Brain pericyte (primary cell): ENCODE measurements at regions not wholly inside any gene's neighbourhood (a gene's known extent, or its start where the extent isn't known, plus 50 kb on each side); places are given as distances from the start of the nearest gene placed in this dataset.
A peak's percentile ranks its signal among the peaks of the same experiment; 100 is the strongest.

ENCODE experiments used
- DNase-seq: peaks from one replicate; pipeline ENCODE4 v3.0.0-alpha.2; 2012; ENCODE audit warnings: low read depth, low spot score

- no peak for DNase-seq
These were observed 126.7 kb upstream of the NEDD9 start for GRCh38 chr6:11358904-11359830.

- DNase-seq, result no peak
These were observed 124.8 kb upstream of the NEDD9 start for GRCh38 chr6:11357285-11357684.

- no peak for DNase-seq
These were observed 124.1 kb upstream of the NEDD9 start for GRCh38 chr6:11356404-11357155.

- peak; percentile 47 for DNase-seq
These were observed 121.5 kb upstream of the NEDD9 start for GRCh38 chr6:11353921-11354389.

GRCh38 chr6:11350294-11350693 lies 117.8 kb upstream of the NEDD9 start:
- DNase-seq, result no peak

- no peak for DNase-seq
These were observed 117.4 kb upstream of the NEDD9 start for GRCh38 chr6:11349880-11350279.

- no peak for DNase-seq
These were observed 114.0 kb upstream of the NEDD9 start for GRCh38 chr6:11346516-11346915.

GRCh38 chr6:11345536-11345935 lies 113.1 kb upstream of the NEDD9 start:
- no peak for DNase-seq

DNA sequence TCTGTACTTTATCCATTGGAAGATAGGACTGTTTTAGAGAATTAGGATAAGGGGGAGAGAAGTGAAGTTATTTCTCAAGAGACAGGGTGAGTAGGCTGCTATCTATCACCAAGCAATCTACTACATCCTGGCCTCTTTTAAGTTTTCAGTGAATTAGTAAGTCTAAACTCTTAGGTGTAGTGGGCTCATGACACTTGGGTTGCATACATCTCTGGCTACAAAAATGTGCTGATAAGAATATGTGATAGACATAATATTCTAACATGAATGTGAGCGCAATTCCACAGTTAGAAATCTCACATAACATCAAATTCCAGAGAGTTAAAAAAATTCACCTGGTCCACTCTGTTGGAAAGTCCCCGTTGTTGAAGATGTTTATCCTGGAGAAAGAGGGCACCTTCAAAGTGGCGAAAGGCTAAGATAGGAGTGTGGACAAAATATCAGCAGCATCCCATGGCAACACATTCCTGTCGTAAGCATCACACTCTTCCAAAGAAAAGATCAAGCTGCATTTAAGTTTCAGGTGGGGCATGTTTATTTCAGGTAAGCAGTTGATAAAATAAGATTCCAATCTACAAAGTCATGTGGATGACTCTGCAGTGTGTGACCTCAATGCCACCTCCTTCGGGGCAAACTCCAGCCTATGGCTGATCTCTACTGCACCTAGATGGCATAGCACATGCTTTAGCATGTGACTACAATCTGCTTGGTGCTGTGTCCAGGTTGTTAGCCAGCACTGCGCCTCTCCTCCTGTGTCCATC lies 111.7 kb upstream of the NEDD9 start:
- DNase-seq, result no peak

GRCh38 chr6:11341867-11342266 lies 109.4 kb upstream of the NEDD9 start:
- DNase-seq, result no peak

- DNase-seq, result no peak
These were observed 108.8 kb upstream of the NEDD9 start for GRCh38 chr6:11341303-11341702.

GRCh38 chr6:11339380-11339779 lies 106.9 kb upstream of the NEDD9 start:
- DNase-seq, result no peak

DNA sequence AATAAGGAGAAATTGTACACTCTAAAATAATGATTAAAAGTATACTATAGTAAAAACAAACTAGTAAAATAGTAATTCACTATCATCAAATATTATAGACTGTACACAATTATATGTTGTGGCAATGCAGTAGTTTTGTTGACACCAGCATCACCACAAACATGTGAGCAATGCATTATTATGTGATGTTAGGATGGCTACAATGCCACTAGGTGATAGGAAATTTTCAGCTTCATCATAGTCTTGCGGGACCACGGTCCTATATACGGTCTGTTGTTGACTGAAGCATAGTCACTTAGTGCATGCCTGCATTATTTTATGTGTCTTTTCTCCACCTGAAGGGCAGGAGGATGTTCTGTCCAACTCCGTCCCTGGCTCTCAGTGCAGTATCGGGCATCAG lies 104.8 kb upstream of the NEDD9 start:
- no peak for DNase-seq

DNA sequence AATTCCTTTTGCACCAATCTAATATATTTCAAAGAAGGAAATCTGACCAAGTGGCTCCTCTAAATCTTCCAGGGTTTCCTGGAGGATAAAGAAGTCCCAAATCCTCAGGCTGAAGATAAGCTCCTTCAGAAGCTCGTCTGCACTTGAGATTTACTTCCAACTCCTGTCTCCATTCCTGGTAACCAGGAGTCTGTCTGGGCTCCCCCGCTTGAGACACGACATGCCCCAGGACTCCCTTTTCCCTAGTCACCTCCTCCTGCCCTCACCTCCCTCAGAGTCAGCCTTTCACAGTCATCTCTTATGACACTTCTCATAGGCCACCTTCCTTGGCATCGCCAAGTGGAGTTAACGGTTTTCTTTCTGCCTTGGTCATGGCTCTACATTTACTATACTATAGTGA lies 103.4 kb upstream of the NEDD9 start:
- no peak for DNase-seq

DNA sequence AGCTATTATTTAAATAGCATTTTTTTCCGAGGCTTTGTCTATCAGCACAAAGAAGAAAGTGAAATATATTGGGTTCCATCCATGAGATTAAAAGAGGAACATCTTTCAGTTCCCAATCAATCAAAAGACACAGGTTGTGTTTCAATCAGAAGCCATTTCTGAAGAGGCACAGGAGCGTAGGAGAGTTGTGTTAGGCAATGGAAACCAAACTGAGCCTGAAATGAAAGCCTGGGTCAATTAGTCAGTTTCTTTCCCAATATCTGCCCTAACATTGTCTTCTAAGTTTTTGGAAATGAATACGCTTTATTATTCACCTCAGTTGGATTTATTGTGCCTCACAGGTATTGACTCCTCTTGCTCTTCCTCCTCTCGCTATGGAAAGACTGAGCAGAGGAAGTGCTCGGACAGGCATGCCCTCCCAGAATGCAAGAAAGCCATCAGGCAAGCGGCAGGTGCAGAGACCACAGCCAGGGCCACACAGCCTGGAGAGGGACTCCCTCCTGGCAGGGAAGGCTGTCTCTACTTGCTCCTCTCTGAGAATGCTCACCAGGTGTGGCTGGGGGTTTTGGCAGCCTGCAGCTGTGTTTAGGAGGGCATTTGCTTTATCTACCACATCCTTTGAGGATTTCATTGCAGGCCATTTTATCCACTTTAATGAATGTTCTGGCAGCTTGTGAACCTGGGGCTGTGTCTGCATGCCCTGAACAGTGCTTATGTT lies 100.8 kb upstream of the NEDD9 start:
- no peak for DNase-seq

DNA sequence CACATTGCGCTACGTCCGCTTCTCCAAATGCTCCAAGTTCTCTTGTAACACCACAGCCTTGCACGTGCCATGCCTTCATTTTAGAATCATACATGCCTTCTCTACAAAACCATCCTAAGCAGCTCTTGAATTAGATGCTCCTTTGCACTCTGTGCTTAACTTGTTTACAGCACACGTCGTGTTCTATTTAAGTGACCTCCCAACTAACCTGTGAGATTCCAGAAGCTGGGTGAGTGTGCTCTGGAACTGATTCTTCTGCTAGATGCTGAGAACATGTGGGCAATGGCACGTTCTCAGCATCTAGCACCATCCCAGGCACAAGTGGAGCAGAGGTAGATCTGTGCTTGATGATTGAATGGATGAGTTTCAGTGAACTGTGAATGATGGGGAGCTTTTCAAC lies 100.0 kb upstream of the NEDD9 start:
- no peak for DNase-seq

- DNase-seq, result no peak
These were observed 98.6 kb upstream of the NEDD9 start for GRCh38 chr6:11331111-11331510.

DNA sequence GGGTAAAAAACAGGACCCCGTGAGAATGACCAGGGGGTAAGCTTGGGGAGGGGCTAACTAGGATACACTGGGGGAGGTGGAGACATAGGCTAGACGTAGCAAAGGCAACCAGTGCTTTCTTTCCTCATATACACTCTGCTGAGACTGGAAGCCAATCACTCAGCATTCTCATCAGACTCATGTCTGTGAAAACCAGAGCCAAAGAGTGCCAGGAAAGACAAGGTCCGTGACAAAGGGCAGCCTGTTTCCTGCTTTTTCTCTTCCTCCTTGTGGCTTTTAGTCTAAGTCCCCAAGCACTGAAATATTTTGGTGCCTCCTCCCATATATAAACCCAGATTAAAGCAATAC lies 97.9 kb upstream of the NEDD9 start:
- no peak for DNase-seq

- no peak for DNase-seq
These were observed 97.4 kb upstream of the NEDD9 start for GRCh38 chr6:11329726-11330412.

- no peak for DNase-seq
These were observed 96.3 kb upstream of the NEDD9 start for GRCh38 chr6:11328613-11329247.
